ENCODE measurements at regions not wholly inside any gene's neighbourhood (a gene's known extent, or its start where the extent isn't known, plus 50 kb on each side); places are given as distances from the start of the nearest gene placed in this dataset.

DNA sequence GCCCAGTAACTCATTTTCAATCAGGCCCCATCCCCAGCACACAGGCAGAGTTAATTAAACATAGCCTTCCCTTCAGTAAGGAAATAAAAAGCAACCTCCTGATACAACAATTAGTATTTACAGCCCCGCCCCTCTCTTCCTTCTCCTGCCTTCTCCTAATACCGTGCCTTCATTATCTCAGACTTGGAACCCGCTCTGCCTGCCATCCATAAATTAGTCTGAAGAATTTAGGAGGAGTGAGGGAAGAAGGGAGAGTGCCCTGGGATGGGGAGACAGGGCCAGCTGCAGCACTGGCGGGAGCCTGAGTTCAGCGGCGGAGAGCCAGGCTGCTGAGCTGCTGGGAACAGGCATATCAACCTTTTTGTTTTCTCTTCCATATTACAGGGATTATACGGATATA lies 172.8 kb downstream of the ACTL8 start:
- Histone ChIP-seq H3K27ac (no peak overlapping the region), H3K4me3 (no peak overlapping the region)
- no peak for DNase-seq (ENCODE audit: low spot score)
- TF ChIP-seq, protein P1, sequence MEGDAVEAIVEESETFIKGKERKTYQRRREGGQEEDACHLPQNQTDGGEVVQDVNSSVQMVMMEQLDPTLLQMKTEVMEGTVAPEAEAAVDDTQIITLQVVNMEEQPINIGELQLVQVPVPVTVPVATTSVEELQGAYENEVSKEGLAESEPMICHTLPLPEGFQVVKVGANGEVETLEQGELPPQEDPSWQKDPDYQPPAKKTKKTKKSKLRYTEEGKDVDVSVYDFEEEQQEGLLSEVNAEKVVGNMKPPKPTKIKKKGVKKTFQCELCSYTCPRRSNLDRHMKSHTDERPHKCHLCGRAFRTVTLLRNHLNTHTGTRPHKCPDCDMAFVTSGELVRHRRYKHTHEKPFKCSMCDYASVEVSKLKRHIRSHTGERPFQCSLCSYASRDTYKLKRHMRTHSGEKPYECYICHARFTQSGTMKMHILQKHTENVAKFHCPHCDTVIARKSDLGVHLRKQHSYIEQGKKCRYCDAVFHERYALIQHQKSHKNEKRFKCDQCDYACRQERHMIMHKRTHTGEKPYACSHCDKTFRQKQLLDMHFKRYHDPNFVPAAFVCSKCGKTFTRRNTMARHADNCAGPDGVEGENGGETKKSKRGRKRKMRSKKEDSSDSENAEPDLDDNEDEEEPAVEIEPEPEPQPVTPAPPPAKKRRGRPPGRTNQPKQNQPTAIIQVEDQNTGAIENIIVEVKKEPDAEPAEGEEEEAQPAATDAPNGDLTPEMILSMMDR (IDR thresholded peaks at IDR 0.05) = no peak

DNA sequence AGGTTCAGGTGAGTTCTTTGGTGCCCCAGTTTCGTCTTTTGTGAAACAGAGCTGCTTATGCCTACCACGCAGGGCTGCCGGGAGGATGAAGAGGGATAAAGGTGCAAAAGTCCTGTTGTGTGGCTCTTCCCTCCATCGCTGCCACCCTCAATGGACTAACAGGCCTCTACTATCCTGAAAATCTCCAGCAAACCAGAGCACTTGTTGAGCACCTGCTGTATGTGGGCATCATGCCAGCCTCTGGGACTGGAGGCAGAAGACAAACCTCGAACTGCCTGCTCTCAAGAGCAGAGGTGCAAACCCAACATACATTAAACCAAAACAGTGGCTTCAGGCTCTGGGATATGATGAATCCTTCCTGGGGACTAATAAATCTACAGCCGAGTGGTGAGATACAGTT lies 174.1 kb downstream of the ACTL8 start:
- TF ChIP-seq, protein P1 (IDR thresholded peaks at IDR 0.05) = no peak
- no peak for DNase-seq (ENCODE audit: low spot score)
- Histone ChIP-seq H3K4me3 (no peak overlapping the region), H3K27ac (no peak overlapping the region)

DNA sequence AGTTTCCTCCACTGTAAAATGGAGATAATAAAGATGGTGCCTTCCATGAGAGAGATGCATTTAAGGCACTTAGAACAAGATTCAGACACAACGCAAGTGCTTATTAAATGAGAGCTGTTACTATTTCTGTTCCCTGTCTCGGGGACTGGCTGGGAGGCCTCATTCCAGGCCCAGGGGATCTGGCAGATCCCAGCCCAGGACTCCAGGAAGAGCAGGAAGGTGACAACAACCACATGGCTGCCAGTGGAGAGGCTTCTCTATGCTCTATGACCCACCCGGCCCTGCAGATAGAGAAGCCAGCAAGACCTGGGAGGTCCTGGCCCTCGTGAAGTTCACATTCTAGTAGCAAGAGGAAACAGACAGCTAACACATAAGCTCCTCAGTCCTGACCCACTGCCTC lies 175.5 kb downstream of the ACTL8 start:
- Histone ChIP-seq H3K4me3 (no peak overlapping the region), H3K27ac (no peak overlapping the region)
- no peak for DNase-seq (ENCODE audit: low spot score)
- TF ChIP-seq, protein P1 (IDR thresholded peaks at IDR 0.05) = no peak

DNA sequence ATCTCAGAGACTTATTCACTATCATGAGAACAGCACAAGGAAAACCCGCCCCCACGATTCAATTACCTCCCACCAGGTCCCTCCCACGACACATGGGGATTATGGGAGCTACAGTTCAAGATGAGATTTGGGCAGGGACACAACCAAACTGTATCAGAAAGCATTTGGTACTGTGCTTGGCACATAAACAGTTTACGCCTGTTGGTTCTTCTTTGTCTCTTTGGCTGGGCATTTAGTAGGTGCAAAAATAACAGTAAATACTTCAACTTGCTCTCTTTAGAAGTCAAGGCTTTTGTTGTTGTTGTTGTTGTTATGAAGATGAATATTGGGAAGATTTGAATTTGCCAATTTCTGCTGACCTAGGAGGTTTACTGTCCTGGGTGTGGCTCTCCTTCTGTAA lies 175.4 kb upstream of the IGSF21 start:
- DNase-seq (ENCODE audit: low spot score) = no peak
- no peak overlapping the region for H3K4me3 ChIP-seq
- no peak overlapping the region for H3K27ac ChIP-seq
- TF ChIP-seq, protein P1 (IDR thresholded peaks at IDR 0.05) = no peak

DNA sequence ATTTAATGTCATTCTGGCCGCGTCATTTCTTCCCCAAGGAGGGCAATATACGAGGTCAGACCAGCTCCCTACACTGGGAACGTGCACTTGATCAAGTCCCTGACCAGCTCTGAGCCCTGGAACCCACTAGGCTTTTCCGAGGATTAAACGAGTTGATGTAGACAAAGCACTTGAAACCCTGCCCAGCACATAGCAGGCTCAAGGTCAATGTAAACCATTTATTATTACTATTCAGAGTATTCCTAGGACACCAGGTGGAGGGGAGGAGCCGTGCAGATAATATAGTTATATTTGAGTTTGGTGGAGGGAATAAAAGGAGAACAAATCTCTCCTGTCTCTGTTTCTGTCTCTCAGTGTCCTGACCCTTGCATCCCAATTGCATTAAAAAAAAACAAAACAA lies 174.1 kb upstream of the IGSF21 start:
- TF ChIP-seq, protein P1 (IDR thresholded peaks at IDR 0.05) = no peak
- Histone ChIP-seq H3K27ac (no peak overlapping the region), H3K4me3 (no peak overlapping the region)
- no peak for DNase-seq (ENCODE audit: low spot score)

DNA sequence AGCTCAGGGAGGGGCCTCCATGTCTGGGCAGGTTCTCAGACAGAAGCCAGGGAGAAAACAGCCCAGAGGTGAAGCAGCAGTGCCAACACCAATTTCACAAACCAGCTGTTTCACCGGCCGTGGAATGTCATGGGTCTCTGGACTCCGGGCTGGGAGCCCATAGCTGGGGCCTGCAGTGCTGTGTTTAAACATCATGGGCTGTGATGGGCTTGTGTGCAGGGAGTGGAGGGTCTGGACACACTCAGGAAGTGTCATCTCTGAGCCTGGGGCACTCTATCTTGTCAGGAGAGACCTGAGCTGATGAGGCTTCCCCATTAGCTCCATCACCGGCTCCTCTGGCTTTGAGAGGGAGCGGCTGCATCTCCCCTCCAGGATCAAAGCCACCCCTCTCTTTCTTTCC lies 173.6 kb upstream of the IGSF21 start:
- Histone ChIP-seq H3K27ac (no peak overlapping the region), H3K4me3 (no peak overlapping the region)
- no peak for DNase-seq (ENCODE audit: low spot score)
- TF ChIP-seq, protein P1 (IDR thresholded peaks at IDR 0.05) = no peak

DNA sequence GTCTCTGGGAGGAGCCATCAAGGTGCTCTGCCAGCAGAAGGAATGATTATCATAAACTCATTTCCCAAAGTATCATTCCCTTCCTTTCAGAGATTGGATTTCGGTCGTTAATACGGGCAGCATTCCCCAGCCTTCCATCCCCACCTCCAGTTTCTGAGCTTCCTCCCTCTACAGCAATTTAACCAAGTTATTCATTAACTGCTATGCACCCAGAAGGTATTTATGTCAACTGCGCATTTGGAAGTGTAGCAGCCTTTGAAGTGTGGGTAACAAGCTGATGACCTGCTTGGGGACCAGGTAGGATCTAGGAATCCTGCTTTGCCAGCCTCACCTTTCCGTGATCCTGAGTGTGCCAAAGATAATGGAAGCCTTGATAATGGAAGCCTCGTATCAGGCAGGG lies 172.4 kb upstream of the IGSF21 start:
- no peak overlapping the region for H3K4me3 ChIP-seq
- TF ChIP-seq, protein P1 (IDR thresholded peaks at IDR 0.05) = no peak
- DNase-seq (ENCODE audit: low spot score) = no peak

More for the DNA sequence above, 172.4 kb upstream of the IGSF21 start:
- no peak overlapping the region for H3K27ac ChIP-seq
